ENCODE measurements at regions not wholly inside any gene's neighbourhood (a gene's known extent, or its start where the extent isn't known, plus 50 kb on each side); places are given as distances from the start of the nearest gene placed in this dataset.

GRCh38 chr2:195486520-195486919 is 170.5 kb upstream of the SLC39A10 start:
- ATAC-seq (ENCODE audit: low read depth) (no peak), DNase-seq (no peak)
- Mint-ChIP-seq H3K27me3 (no peaks in the 10 kb centered on the region), H3K27ac (no peak overlapping the region), H3K4me3 (no peak overlapping the region), H3K9me3 (ENCODE audit: insufficient read depth) (no peaks in the 10 kb centered on the region), H3K4me1 (no peaks in the 10 kb centered on the region)
- Histone ChIP-seq H3K27me3 (replicated peaks in 1 of 4; ENCODE audit: control extremely low read depth in 1 of 4, control insufficient read depth in 3 of 4, insufficient read depth in 4 of 4, low read length in 3 of 4) (no peaks in the 10 kb centered on the region), H3K27ac (ENCODE audit: low read length in 2 of 2) (no peak overlapping the region), H3K79me2 (ENCODE audit: control insufficient read depth, insufficient read depth, low read length) (no peaks in the 10 kb centered on the region), H3K4me1 (ENCODE audit: control insufficient read depth in 2 of 2, insufficient read depth in 2 of 2, low read length in 2 of 2) (peaks cover 0 to 3% of the 10 kb centered on the region in 2 donors), H3K36me3 (replicated peaks in 1 of 2; ENCODE audit: control extremely low read depth in 1 of 2, control insufficient read depth in 1 of 2, extremely low read depth in 1 of 2, insufficient read depth in 2 of 2, low read length in 1 of 2) (peaks cover 0 to 1% of the 10 kb centered on the region in 2 experiments), H3K4me3 (ENCODE audit: control extremely low read depth in 1 of 5, extremely low read depth in 1 of 5, insufficient read depth in 1 of 5, low read depth in 2 of 5, low read length in 4 of 5) (no peak overlapping the region), H3K4me2 (replicated peaks; ENCODE audit: low read depth, low read length, poor library complexity, severe bottlenecking) (no peak overlapping the region), H3K9me3 (ENCODE audit: control extremely low read depth in 1 of 3, control insufficient read depth in 2 of 3, insufficient read depth in 1 of 3, low read length in 2 of 3) (no peaks in the 10 kb centered on the region), H4K20me1 (ENCODE audit: control insufficient read depth, insufficient read depth, low read length, poor library complexity, severe bottlenecking) (no peaks in the 10 kb centered on the region), H2AFZ (ENCODE audit: insufficient read depth, low read depth, low read length, poor library complexity, severe bottlenecking) (no peak overlapping the region), H3K9ac (ENCODE audit: low read length) (no peak overlapping the region)
- no peak for TF ChIP-seq EZH2 (IDR thresholded peaks at IDR 0.05; ENCODE audit: borderline replicate concordance, insufficient read depth, low read depth, low read length, poor library complexity, severe bottlenecking)
- TF ChIP-seq, protein P1, sequence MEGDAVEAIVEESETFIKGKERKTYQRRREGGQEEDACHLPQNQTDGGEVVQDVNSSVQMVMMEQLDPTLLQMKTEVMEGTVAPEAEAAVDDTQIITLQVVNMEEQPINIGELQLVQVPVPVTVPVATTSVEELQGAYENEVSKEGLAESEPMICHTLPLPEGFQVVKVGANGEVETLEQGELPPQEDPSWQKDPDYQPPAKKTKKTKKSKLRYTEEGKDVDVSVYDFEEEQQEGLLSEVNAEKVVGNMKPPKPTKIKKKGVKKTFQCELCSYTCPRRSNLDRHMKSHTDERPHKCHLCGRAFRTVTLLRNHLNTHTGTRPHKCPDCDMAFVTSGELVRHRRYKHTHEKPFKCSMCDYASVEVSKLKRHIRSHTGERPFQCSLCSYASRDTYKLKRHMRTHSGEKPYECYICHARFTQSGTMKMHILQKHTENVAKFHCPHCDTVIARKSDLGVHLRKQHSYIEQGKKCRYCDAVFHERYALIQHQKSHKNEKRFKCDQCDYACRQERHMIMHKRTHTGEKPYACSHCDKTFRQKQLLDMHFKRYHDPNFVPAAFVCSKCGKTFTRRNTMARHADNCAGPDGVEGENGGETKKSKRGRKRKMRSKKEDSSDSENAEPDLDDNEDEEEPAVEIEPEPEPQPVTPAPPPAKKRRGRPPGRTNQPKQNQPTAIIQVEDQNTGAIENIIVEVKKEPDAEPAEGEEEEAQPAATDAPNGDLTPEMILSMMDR (IDR thresholded peaks at IDR 0.05), result no peak
- ChIA-PET POLR2A (no interaction called here), CTCF (interaction anchor here (1.7 kb wide), 1 partner anchor 12 kb away, joined by 4 read pairs; no protein-coding TSS in a partner anchor)
- intact Hi-C loops (cut with micrococcal nuclease), result no loop called here
- WGBS (ENCODE audit: insufficient coverage), result no CpG with 5 or more reads among the region's 2 CpGs

DNA sequence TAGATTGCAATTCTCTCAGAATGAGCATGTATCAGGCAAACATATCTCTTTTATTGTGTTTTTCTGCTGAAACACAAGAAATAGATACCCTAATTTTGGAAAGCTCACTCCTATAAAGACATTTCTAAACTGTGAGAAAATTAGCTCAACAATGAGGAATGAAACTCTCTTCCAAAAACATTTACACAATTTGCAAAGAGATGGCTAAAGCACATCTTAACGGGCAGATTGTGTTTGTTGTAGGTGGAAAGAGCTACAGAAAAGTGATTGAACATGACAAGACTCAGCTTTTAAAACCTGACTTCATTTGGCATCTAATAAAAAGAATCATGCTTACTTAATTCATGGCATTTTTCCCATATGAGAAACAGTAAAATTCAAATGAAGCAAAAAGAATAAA is 175.0 kb upstream of the SLC39A10 start:
- no peak overlapping the region for H3K27ac Mint-ChIP-seq
- WGBS (ENCODE audit: insufficient coverage), result no CpG with 5 or more reads among the region's 1 CpG

More for the DNA sequence above, 175.0 kb upstream of the SLC39A10 start:
- Histone ChIP-seq H3K4me3 (ENCODE audit: control extremely low read depth in 1 of 5, extremely low read depth in 1 of 5, insufficient read depth in 1 of 5, low read depth in 2 of 5, low read length in 4 of 5) (no peak overlapping the region), H3K9me3 (ENCODE audit: control extremely low read depth in 1 of 3, control insufficient read depth in 2 of 3, insufficient read depth in 1 of 3, low read length in 2 of 3) (no peaks in the 10 kb centered on the region), H3K27ac (ENCODE audit: low read length in 2 of 2) (no peak overlapping the region), H3K4me2 (replicated peaks; ENCODE audit: low read depth, low read length, poor library complexity, severe bottlenecking) (no peak overlapping the region), H3K36me3 (replicated peaks in 1 of 2; ENCODE audit: control extremely low read depth in 1 of 2, control insufficient read depth in 1 of 2, extremely low read depth in 1 of 2, insufficient read depth in 2 of 2, low read length in 1 of 2) (peaks cover 0 to 1% of the 10 kb centered on the region in 2 experiments), H3K27me3 (replicated peaks in 1 of 4; ENCODE audit: control extremely low read depth in 1 of 4, control insufficient read depth in 3 of 4, insufficient read depth in 4 of 4, low read length in 3 of 4) (no peaks in the 10 kb centered on the region), H2AFZ (ENCODE audit: insufficient read depth, low read depth, low read length, poor library complexity, severe bottlenecking) (no peak overlapping the region), H4K20me1 (ENCODE audit: control insufficient read depth, insufficient read depth, low read length, poor library complexity, severe bottlenecking) (no peaks in the 10 kb centered on the region), H3K79me2 (ENCODE audit: control insufficient read depth, insufficient read depth, low read length) (no peaks in the 10 kb centered on the region), H3K4me1 (ENCODE audit: control insufficient read depth in 2 of 2, insufficient read depth in 2 of 2, low read length in 2 of 2) (peaks cover 7 to 8% of the 10 kb centered on the region in 2 donors), H3K9ac (ENCODE audit: low read length) (no peak overlapping the region)
- H3K27me3 Mint-ChIP-seq, result no peaks in the 10 kb centered on the region
- TF ChIP-seq, protein P1 (IDR thresholded peaks at IDR 0.05), result no peak
- TF ChIP-seq EZH2 (IDR thresholded peaks at IDR 0.05; ENCODE audit: borderline replicate concordance, insufficient read depth, low read depth, low read length, poor library complexity, severe bottlenecking), result no peak
- no peak overlapping the region for H3K4me3 Mint-ChIP-seq
- peaks cover 11% of the 10 kb centered on the region for H3K4me1 Mint-ChIP-seq
- CTCF ChIA-PET, result interaction anchor here (1.3 kb wide), 1 partner anchor 16 kb away, joined by 4 read pairs; no protein-coding TSS in a partner anchor
- no peak for DNase-seq
- POLR2A ChIA-PET, result no interaction called here
- intact Hi-C loops (cut with micrococcal nuclease), result no loop called here
- no peak for ATAC-seq (ENCODE audit: low read depth)
- H3K9me3 Mint-ChIP-seq (ENCODE audit: insufficient read depth), result peaks cover 3% of the 10 kb centered on the region

Measured in B cell (primary cell).